B cell (primary cell): ENCODE measurements at regions not wholly inside any gene's neighbourhood (a gene's known extent, or its start where the extent isn't known, plus 50 kb on each side); places are given as distances from the start of the nearest gene placed in this dataset.

Experiments used
- ATAC-seq: fragments of 200-7000 bp; cut with Tn5 transposase; one replicate; pipeline ENCODE4 v1.10.0; 2021; ENCODE audit warnings: low read depth, mild to moderate bottlenecking, moderate number of reproducible peaks, moderate library complexity
- CTCF ChIA-PET: fragments of 350-600 bp; sonication (Branson Sonifier 250); formaldehyde crosslinking; loops from one replicate; lab custom pipeline; 2021; ENCODE audit warnings: antibody characterized with exemption, inconsistent platforms; lab: Charles Lee
- POLR2A ChIA-PET: fragments of 350-600 bp; sonication (Branson Sonifier 250); formaldehyde crosslinking; loops from one replicate; lab custom pipeline; 2021; ENCODE audit warnings: antibody characterized with exemption; lab: Charles Lee
- DNase-seq: peaks from one replicate; pipeline ENCODE4 v3.0.0; 2013
- H2AFZ ChIP-seq: 2 replicates; pipeline ENCODE4 v1.6.1; 2012; ENCODE audit warnings: mild to moderate bottlenecking, low read depth, low read length; ENCODE audit not compliant: insufficient read depth, poor library complexity, severe bottlenecking
- H3K27ac ChIP-seq, 2 donors: 1 replicate in 1 of 2; 2 replicates in 1 of 2; pipeline ENCODE4 v1.5.1; 2012 to 2013; ENCODE audit warnings: low read length in 2 of 2, mild to moderate bottlenecking in 2 of 2, moderate library complexity in 1 of 2
- H3K27me3 ChIP-seq, 4 experiments: fragments of 200-600 bp in 1 of 4; sonication (generic) in 1 of 4; replicated peaks in 1 of 4; 1 replicate in 2 of 4; 2 replicates in 2 of 4; pipeline versions ENCODE4 v1.6.1 to v1.7.0; 2013 to 2016; ENCODE audit warnings: low read length in 3 of 4, mild to moderate bottlenecking in 2 of 4, mixed read lengths in 1 of 4, moderate library complexity in 1 of 4; ENCODE audit not compliant: insufficient read depth in 4 of 4, control insufficient read depth in 3 of 4; ENCODE audit errors: control extremely low read depth in 1 of 4
- H3K36me3 ChIP-seq, 2 experiments: replicated peaks in 1 of 2; 1 replicate in 1 of 2; 2 replicates in 1 of 2; pipeline versions ENCODE4 v1.6.1 to v1.7.1; 2013; ENCODE audit warnings: low read length in 1 of 2; ENCODE audit not compliant: insufficient read depth in 2 of 2, control insufficient read depth in 1 of 2; ENCODE audit errors: control extremely low read depth in 1 of 2, extremely low read depth in 1 of 2
- H3K4me1 ChIP-seq, 2 donors: fragments of 200-600 bp in 1 of 2; sonication (generic) in 1 of 2; 1 replicate in 1 of 2; 2 replicates in 1 of 2; pipeline versions ENCODE4 v1.5.1 to v1.6.1; 2013 to 2017; ENCODE audit warnings: low read length in 2 of 2; ENCODE audit not compliant: control insufficient read depth in 2 of 2, insufficient read depth in 2 of 2
- H3K4me2 ChIP-seq: replicated peaks from 2 replicates; pipeline ENCODE3; 2012; ENCODE audit warnings: mild to moderate bottlenecking, low read depth, low read length; ENCODE audit not compliant: poor library complexity, severe bottlenecking
- H3K4me3 ChIP-seq, 5 experiments: fragments of 200-600 bp in 1 of 5; sonication (generic) in 1 of 5; 1 replicate in 3 of 5; 2 replicates in 2 of 5; pipeline versions ENCODE4 v1.5.1 to v1.7.0; 2011 to 2016; ENCODE audit warnings: low read length in 4 of 5, mild to moderate bottlenecking in 4 of 5, low read depth in 2 of 5, control low read depth in 1 of 5, moderate library complexity in 1 of 5; ENCODE audit not compliant: insufficient read depth in 1 of 5; ENCODE audit errors: control extremely low read depth in 1 of 5, extremely low read depth in 1 of 5
- H3K79me2 ChIP-seq: fragments of 200-600 bp; sonication (generic); one replicate; pipeline ENCODE4 v1.6.0; 2016; ENCODE audit warnings: low read length; ENCODE audit not compliant: control insufficient read depth, insufficient read depth
- H3K9ac ChIP-seq: fragments of 200-600 bp; sonication (generic); 2 replicates; pipeline ENCODE4 v1.6.1; 2017; ENCODE audit warnings: mild to moderate bottlenecking, low read length, moderate library complexity
- H3K9me3 ChIP-seq, 3 donors: one replicate each; pipeline versions ENCODE4 v1.6.1 to v1.7.1; 2013; ENCODE audit warnings: low read length in 2 of 3; ENCODE audit not compliant: control insufficient read depth in 2 of 3, insufficient read depth in 1 of 3; ENCODE audit errors: control extremely low read depth in 1 of 3
- H4K20me1 ChIP-seq: 2 replicates; pipeline ENCODE4 v1.6.0; 2012; ENCODE audit warnings: mild to moderate bottlenecking, low read length; ENCODE audit not compliant: insufficient read depth, control insufficient read depth, poor library complexity, severe bottlenecking
- H3K27ac Mint-ChIP-seq: one replicate; pipeline ENCODE4 v1.8.0; 2021; ENCODE audit warnings: mixed read lengths
- H3K27me3 Mint-ChIP-seq: one replicate; pipeline ENCODE4 v1.8.0; 2021; ENCODE audit warnings: mixed read lengths
- H3K4me1 Mint-ChIP-seq: one replicate; pipeline ENCODE4 v1.8.0; 2021; ENCODE audit warnings: mixed read lengths
- H3K4me3 Mint-ChIP-seq: one replicate; pipeline ENCODE4 v1.8.0; 2021; ENCODE audit warnings: mixed read lengths
- H3K9me3 Mint-ChIP-seq: one replicate; pipeline ENCODE4 v1.8.0; 2022; ENCODE audit warnings: mixed read lengths; ENCODE audit not compliant: insufficient read depth
- CTCF ChIP-seq: fragments of 200-600 bp; IDR thresholded peaks from one replicate; pipeline ENCODE4 v1.8.0; 2022; ENCODE audit warnings: antibody characterized with exemption, mild to moderate bottlenecking
- EZH2 ChIP-seq: IDR thresholded peaks from 2 replicates; pipeline ENCODE4 v1.6.1; 2012; ENCODE audit warnings: borderline replicate concordance, low read depth, mild to moderate bottlenecking, moderate library complexity, low read length; ENCODE audit not compliant: insufficient read depth, poor library complexity, severe bottlenecking
- whole genome bisulfite sequencing: methylation state at CpG from one replicate; pipeline ENCODE4 v1.1.5; 2013; ENCODE audit warnings: missing lambda C conversion rate; ENCODE audit not compliant: insufficient coverage; 5-methylcytosine and 5-hydroxymethylcytosine counted together
- intact Hi-C: fragments of 100-400 bp; cut with micrococcal nuclease; formaldehyde crosslinking; loops from one replicate; pipeline ENCODE4 v1.10.0; 2022

- H3K4me3 Mint-ChIP-seq: no peak overlapping the region
- H3K4me3 ChIP-seq: no peak overlapping the region
- POLR2A ChIA-PET: no interaction called here
- no CpG with 5 or more reads among the region's 2 CpGs for WGBS
- H3K9me3 ChIP-seq: peaks cover 0 to 20% (median 5%) of the 10 kb centered on the region in 3 donors
- no peak overlapping the region for H3K27ac ChIP-seq
- H3K27ac Mint-ChIP-seq: no peak overlapping the region
- TF ChIP-seq EZH2 (no peak), CTCF (no peak)
- intact Hi-C loops: no loop called here
- no peaks in the 10 kb centered on the region for H3K4me1 ChIP-seq
- H3K79me2 ChIP-seq: no peaks in the 10 kb centered on the region
- DNase-seq (no peak), ATAC-seq (no peak)
- H3K4me1 Mint-ChIP-seq: no peaks in the 10 kb centered on the region
- no peaks in the 10 kb centered on the region for H3K27me3 ChIP-seq
- H2AFZ ChIP-seq: no peak overlapping the region
- no peaks in the 10 kb centered on the region for H3K27me3 Mint-ChIP-seq
- no peaks in the 10 kb centered on the region for H3K36me3 ChIP-seq
- peaks cover 5% of the 10 kb centered on the region for H3K9me3 Mint-ChIP-seq
- no peak overlapping the region for H3K9ac ChIP-seq
- CTCF ChIA-PET: no interaction called here
- no peaks in the 10 kb centered on the region for H4K20me1 ChIP-seq
- H3K4me2 ChIP-seq: no peak overlapping the region
Measured at GRCh38 chr3:21120826-21121225, 630.2 kb downstream of the ZNF385D start.

GRCh38 chr3:21117370-21117769, 633.6 kb downstream of the ZNF385D start:
- Histone ChIP-seq H3K9me3 (peaks cover 0 to 8% (median 5%) of the 10 kb centered on the region in 3 donors), H3K79me2 (no peaks in the 10 kb centered on the region), H4K20me1 (no peaks in the 10 kb centered on the region), H3K27me3 (no peaks in the 10 kb centered on the region), H3K27ac (no peak overlapping the region), H3K4me3 (no peak overlapping the region), H2AFZ (no peak overlapping the region), H3K4me1 (no peaks in the 10 kb centered on the region), H3K36me3 (no peaks in the 10 kb centered on the region), H3K9ac (no peak overlapping the region), H3K4me2 (no peak overlapping the region)
- no peak overlapping the region for H3K4me3 Mint-ChIP-seq
- H3K9me3 Mint-ChIP-seq: no peaks in the 10 kb centered on the region
- no peaks in the 10 kb centered on the region for H3K4me1 Mint-ChIP-seq
- ATAC-seq (no peak), DNase-seq (no peak)
- no peaks in the 10 kb centered on the region for H3K27me3 Mint-ChIP-seq
- ChIA-PET CTCF (no interaction called here), POLR2A (no interaction called here)
- TF ChIP-seq CTCF (no peak), EZH2 (no peak)
- H3K27ac Mint-ChIP-seq: no peak overlapping the region
- intact Hi-C loops: no loop called here
- 88% methylated on average over 1 of the region's 1 CpG for WGBS
